Heart right ventricle (tissue), 16 donors: ENCODE measurements at regions not wholly inside any gene's neighbourhood (a gene's known extent, or its start where the extent isn't known, plus 50 kb on each side); places are given as distances from the start of the nearest gene placed in this dataset.
"Not testable (repeated sequence)": the region's sequence is repeated elsewhere in the genome, so short reads cannot be mapped to it uniquely, and the experiment has no call there.

ENCODE experiments used
- ATAC-seq, 8 donors: fragments of 200-7000 bp; cut with Tn5 transposase; one replicate each; pipeline ENCODE4 v1.9.1; 2020; ENCODE audit warnings: mild to moderate bottlenecking in 8 of 8, moderate library complexity in 8 of 8, moderate number of reproducible peaks in 1 of 8
- DNase-seq, 2 donors: peaks; one replicate each; pipeline ENCODE4 v3.0.0-alpha.2; 2020
- H3K27ac ChIP-seq, 10 donors: fragments of 200-600 bp; sonication (generic) in 2 of 10; one replicate each; pipeline versions ENCODE4 v1.5.0 to v1.8.0; 2020 to 2022; ENCODE audit warnings: mild to moderate bottlenecking in 3 of 10
- H3K27me3 ChIP-seq, 7 donors: fragments of 200-600 bp; one replicate each; pipeline ENCODE4 v1.8.0; 2021 to 2022; ENCODE audit warnings: mild to moderate bottlenecking in 2 of 7
- H3K36me3 ChIP-seq, 9 donors: fragments of 200-600 bp; sonication (generic) in 1 of 9; one replicate each; pipeline versions ENCODE4 v1.5.0 to v1.8.0; 2020 to 2022; ENCODE audit warnings: mild to moderate bottlenecking in 2 of 9
- H3K4me1 ChIP-seq, 9 donors: fragments of 200-600 bp; sonication (generic) in 1 of 9; one replicate each; pipeline versions ENCODE4 v1.5.0 to v1.8.0; 2020 to 2022; ENCODE audit warnings: mild to moderate bottlenecking in 4 of 9
- H3K4me3 ChIP-seq, 10 donors: fragments of 200-600 bp; sonication (generic) in 2 of 10; one replicate each; pipeline versions ENCODE4 v1.5.0 to v1.8.0; 2020 to 2022; ENCODE audit warnings: mild to moderate bottlenecking in 7 of 10, moderate library complexity in 2 of 10
- H3K9me3 ChIP-seq, 11 donors: fragments of 200-600 bp in 10 of 11; sonication (generic) in 2 of 11; one replicate each; pipeline versions ENCODE4 v1.5.0 to v1.8.0; 2013 to 2022; ENCODE audit warnings: mild to moderate bottlenecking in 2 of 11, control low read depth in 1 of 11, moderate library complexity in 1 of 11
- CTCF ChIP-seq, 9 donors: fragments of 200-600 bp; sonication (generic) in 2 of 9; IDR thresholded peaks; one replicate each; pipeline versions ENCODE4 v1.5.0 to v1.8.0; 2021 to 2022; ENCODE audit warnings: antibody characterized with exemption in 9 of 9, mild to moderate bottlenecking in 5 of 9, moderate library complexity in 1 of 9
- WGBS, 2 donors: extraction: QIAGEN DNeasy Blood & Tissue Kit; methylation state at CpG; one replicate each; pipeline ENCODE4 v1.1.7; 2013; ENCODE audit warnings: inconsistent platforms in 1 of 2; 5-methylcytosine and 5-hydroxymethylcytosine counted together
- intact Hi-C, 10 donors: fragments of 100-400 bp; cut with DNase I; formaldehyde crosslinking; loops; one replicate each; pipeline versions ENCODE4 v1.11.1 to v1.14.2; 2022
- donor health status: Arrhythmogenic right ventricular cardiomyopathy.
- donor health status: ischemic (EF 13 %, LVEDD 7.1; RV severe dilation, severe dysfunction).
- donor health status: healthy with polysubstance abuse.
- donor health status: DM: no; HTN: yes; CAD: no.
- donor health status: DM: no; HTN: no; CAD: no.
- donor health status: ischemic (EF 25% LVEDD 6.9; RV normal size, moderate dysfunction).
- donor health status: ischemic (EF 25% LVEDD 5.7; RV mildly dilated, moderate dysfunction).
- donor health status: healthy.
- donor health status: DM: yes; HTN: yes; CAD: no.
- donor health status: Ischemic cardiomyopathy.
- donor health status: ischemic (EF 35%, LVEDD 5.7; RV mildly dilated, moderate dysfunction).
- donor health status: nonischemic (EF 11% LVEDD 7.7; RV severe dilation, severe dysfunction).
- donor health status: DM: yes; HTN: yes; CAD: no.
- donor health status: PGD.
- donor health status: ischemic (EF 29% LVEDD 5.4; RV normal size, mild dysfunction).
- donor health status: nonischemic (EF 23%, LVEDD 6.1; RV moderate dilation, normal function).

- Histone ChIP-seq H3K27me3 (peaks cover 0 to 7% (median 0%) of the 10 kb centered on the region in 7 donors), H3K4me3 (no peak overlapping the region), H3K9me3 (no peaks in the 10 kb centered on the region), H3K36me3 (no peaks in the 10 kb centered on the region), H3K4me1 (peaks cover 0 to 18% (median 0%) of the 10 kb centered on the region in 9 donors), H3K27ac (no peak overlapping the region)
- intact Hi-C loops, result no loop called here
- DNase-seq (no peak), ATAC-seq (no peak)
- 93 to 99% methylated on average over 3 of the region's 3 CpGs for WGBS, 2 donors
- no peak for TF ChIP-seq CTCF (IDR thresholded peaks at IDR 0.05)
Measured at GRCh38 chr2:205867371-205867770, 185.1 kb downstream of the NRP2 start.

- WGBS, 2 donors, result 53 to 69% methylated on average over 7 of the region's 7 CpGs
- H3K4me3 ChIP-seq, result no peak overlapping the region
- H3K27ac ChIP-seq, result no peak overlapping the region
- no peaks in the 10 kb centered on the region for H3K36me3 ChIP-seq
- peaks cover 0 to 7% (median 0%) of the 10 kb centered on the region in 7 donors for H3K27me3 ChIP-seq
- DNase-seq (no peak), ATAC-seq (no peak)
- peaks cover 0 to 18% (median 0%) of the 10 kb centered on the region in 9 donors for H3K4me1 ChIP-seq
- no peak for TF ChIP-seq CTCF (IDR thresholded peaks at IDR 0.05)
- intact Hi-C loops, result no loop called here
- H3K9me3 ChIP-seq, result no peaks in the 10 kb centered on the region
Measured at GRCh38 chr2:205865905-205866441, 183.7 kb downstream of the NRP2 start.

GRCh38 chr2:205865056-205865455 lies 182.8 kb downstream of the NRP2 start:
- 91 to 100% methylated on average over 3 of the region's 3 CpGs for WGBS, 2 donors
- Histone ChIP-seq H3K27me3 (peaks cover 0 to 7% (median 0%) of the 10 kb centered on the region in 7 donors), H3K4me3 (no peak overlapping the region), H3K4me1 (peaks cover 0 to 18% (median 0%) of the 10 kb centered on the region in 9 donors), H3K36me3 (no peaks in the 10 kb centered on the region), H3K27ac (no peak overlapping the region), H3K9me3 (no peaks in the 10 kb centered on the region)
- ATAC-seq (no peak), DNase-seq (no peak)
- intact Hi-C loops, result no loop called here
- TF ChIP-seq CTCF (IDR thresholded peaks at IDR 0.05), result no peak

- TF ChIP-seq CTCF (IDR thresholded peaks at IDR 0.05), result no peak
- H3K4me1 ChIP-seq, result peaks cover 0 to 18% (median 3%) of the 10 kb centered on the region in 9 donors
- WGBS, 2 donors, result 98% methylated on average over 1 of the region's 1 CpG
- ATAC-seq (no peak), DNase-seq (no peak)
- peaks cover 0 to 7% (median 0%) of the 10 kb centered on the region in 7 donors for H3K27me3 ChIP-seq
- H3K9me3 ChIP-seq, result no peaks in the 10 kb centered on the region
- H3K36me3 ChIP-seq, result no peaks in the 10 kb centered on the region
- no peak overlapping the region for H3K4me3 ChIP-seq
- no peak overlapping the region for H3K27ac ChIP-seq
- intact Hi-C loops, result no loop called here
Measured at GRCh38 chr2:205864491-205864890, 182.2 kb downstream of the NRP2 start.

- H3K4me3 ChIP-seq, H3K9me3 ChIP-seq, intact Hi-C loops, H3K27me3 ChIP-seq, H3K36me3 ChIP-seq, ATAC-seq, DNase-seq, H3K27ac ChIP-seq: not testable (repeated sequence)
- 97 to 98% methylated on average over 4 of the region's 4 CpGs for WGBS, 2 donors
- peaks cover 0 to 19% (median 6%) of the 10 kb centered on the region in 9 donors for H3K4me1 ChIP-seq
Measured at GRCh38 chr2:205862761-205863160, 180.5 kb downstream of the NRP2 start.
